Nephron progenitor cell (in vitro differentiated cells): ENCODE measurements at regions not wholly inside any gene's neighbourhood (a gene's known extent, or its start where the extent isn't known, plus 50 kb on each side); places are given as distances from the start of the nearest gene placed in this dataset.

Experiments used
- DNase-seq: peaks from one replicate; pipeline ENCODE4 v3.0.0; 2021
- H3K27ac Mint-ChIP-seq: 2 replicates; pipeline ENCODE4 v1.8.0; 2021; ENCODE audit warnings: mild to moderate bottlenecking, moderate library complexity, mixed read lengths
- H3K27me3 Mint-ChIP-seq: 2 replicates; pipeline ENCODE4 v1.8.0; 2021; ENCODE audit warnings: mild to moderate bottlenecking, low read depth, mixed read lengths; ENCODE audit not compliant: poor library complexity
- H3K36me3 Mint-ChIP-seq: 2 replicates; pipeline ENCODE4 v1.8.0; 2021; ENCODE audit warnings: low read depth, mixed read lengths
- H3K4me1 Mint-ChIP-seq: 2 replicates; pipeline ENCODE4 v1.8.0; 2021; ENCODE audit warnings: mixed read lengths
- H3K4me3 Mint-ChIP-seq: 2 replicates; pipeline ENCODE4 v1.8.0; 2021; ENCODE audit warnings: mild to moderate bottlenecking, moderate library complexity, mixed read lengths
- H3K9me3 Mint-ChIP-seq: 2 replicates; pipeline ENCODE4 v1.8.0; 2021; ENCODE audit warnings: mild to moderate bottlenecking, moderate library complexity, mixed read lengths
- CTCF ChIP-seq: fragments of 200-600 bp; sonication (generic); IDR thresholded peaks from 2 replicates; pipeline ENCODE4 v1.5.0; 2021; ENCODE audit warnings: antibody characterized with exemption

GRCh38 chr10:3858051-3858845 is 73.2 kb upstream of the KLF6 start:
- H3K27ac Mint-ChIP-seq, result no peak overlapping the region
- no peaks in the 10 kb centered on the region for H3K9me3 Mint-ChIP-seq
- peaks cover 20% of the 10 kb centered on the region for H3K4me1 Mint-ChIP-seq
- no peak overlapping the region for H3K4me3 Mint-ChIP-seq
- no peaks in the 10 kb centered on the region for H3K27me3 Mint-ChIP-seq
- no peak for DNase-seq
- no peak for TF ChIP-seq CTCF
- H3K36me3 Mint-ChIP-seq, result no peaks in the 10 kb centered on the region

- Mint-ChIP-seq H3K9me3 (no peaks in the 10 kb centered on the region), H3K36me3 (no peaks in the 10 kb centered on the region), H3K4me3 (no peak overlapping the region), H3K4me1 (peaks cover 29% of the 10 kb centered on the region), H3K27me3 (no peaks in the 10 kb centered on the region), H3K27ac (no peak overlapping the region)
- no peak for DNase-seq
- no peak for TF ChIP-seq CTCF
These were observed 72.3 kb upstream of the KLF6 start for GRCh38 chr10:3857318-3857717.

GRCh38 chr10:3856593-3856992 is 71.6 kb upstream of the KLF6 start:
- Mint-ChIP-seq H3K36me3 (no peaks in the 10 kb centered on the region), H3K27me3 (no peaks in the 10 kb centered on the region), H3K9me3 (no peaks in the 10 kb centered on the region), H3K4me3 (no peak overlapping the region), H3K4me1 (peaks cover 29% of the 10 kb centered on the region), H3K27ac (no peak overlapping the region)
- no peak for TF ChIP-seq CTCF
- DNase-seq, result no peak

GRCh38 chr10:3853547-3854303 is 68.7 kb upstream of the KLF6 start:
- no peak for TF ChIP-seq CTCF
- Mint-ChIP-seq H3K4me1 (peaks cover 41% of the 10 kb centered on the region), H3K27ac (peak overlapping the region; percentile 23), H3K4me3 (peak overlapping the region; percentile 44), H3K36me3 (no peaks in the 10 kb centered on the region), H3K9me3 (peaks cover 3% of the 10 kb centered on the region), H3K27me3 (no peaks in the 10 kb centered on the region)
- no peak for DNase-seq

- Mint-ChIP-seq H3K27ac (no peak overlapping the region), H3K4me3 (no peak overlapping the region), H3K27me3 (no peaks in the 10 kb centered on the region)
These were observed 68.0 kb upstream of the KLF6 start for GRCh38 chr10:3853016-3853415.

More at GRCh38 chr10:3853016-3853415, 68.0 kb upstream of the KLF6 start:
- H3K4me1 Mint-ChIP-seq, result peaks cover 41% of the 10 kb centered on the region
- H3K36me3 Mint-ChIP-seq, result no peaks in the 10 kb centered on the region
- peaks cover 3% of the 10 kb centered on the region for H3K9me3 Mint-ChIP-seq
- TF ChIP-seq CTCF, result no peak
- no peak for DNase-seq
